ENCODE measurements at regions not wholly inside any gene's neighbourhood (a gene's known extent, or its start where the extent isn't known, plus 50 kb on each side); places are given as distances from the start of the nearest gene placed in this dataset.

GRCh38 chr21:45351526-45352275 lies 53.3 kb upstream of the COL18A1 start:
- TF ChIP-seq CTCF (IDR thresholded peaks at IDR 0.05) (no peak), POLR2AphosphoS5 (IDR thresholded peaks at IDR 0.05) (no peak), POLR2A (IDR thresholded peaks at IDR 0.05; ENCODE audit: low read depth) (no peak), EP300 (IDR thresholded peaks at IDR 0.05) (no peak)

All from esophagus muscularis mucosa (tissue), 4 donors.